ENCODE measurements at regions not wholly inside any gene's neighbourhood (a gene's known extent, or its start where the extent isn't known, plus 50 kb on each side); places are given as distances from the start of the nearest gene placed in this dataset.

DNA sequence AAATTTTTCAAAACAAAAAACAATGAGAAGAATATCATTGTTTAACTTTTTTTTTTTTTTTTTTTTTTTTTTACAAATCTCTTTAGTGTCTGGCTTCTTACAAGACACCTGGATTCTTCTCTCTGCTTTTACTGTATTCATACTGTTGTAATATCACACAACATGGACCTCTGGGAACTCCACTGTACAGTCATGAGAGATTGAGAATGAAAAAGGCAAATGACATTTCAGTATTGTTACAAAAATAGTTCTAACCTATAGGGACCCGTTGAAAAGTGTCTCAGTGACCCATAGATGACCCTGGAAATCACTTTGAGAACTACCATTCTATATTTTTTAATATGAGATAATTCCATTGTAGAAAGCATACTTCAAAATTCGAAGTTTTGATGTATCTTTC, 124.4 kb downstream of the SLIT2 start:
- POLR2A ChIA-PET (ENCODE audit: low non-redundant PET), result no interaction called here
- CTCF ChIA-PET, result no interaction called here
- no peak overlapping the region for H3K27ac ChIP-seq
- no peak for DNase-seq (ENCODE audit: low spot score)
- TF ChIP-seq, protein P1, sequence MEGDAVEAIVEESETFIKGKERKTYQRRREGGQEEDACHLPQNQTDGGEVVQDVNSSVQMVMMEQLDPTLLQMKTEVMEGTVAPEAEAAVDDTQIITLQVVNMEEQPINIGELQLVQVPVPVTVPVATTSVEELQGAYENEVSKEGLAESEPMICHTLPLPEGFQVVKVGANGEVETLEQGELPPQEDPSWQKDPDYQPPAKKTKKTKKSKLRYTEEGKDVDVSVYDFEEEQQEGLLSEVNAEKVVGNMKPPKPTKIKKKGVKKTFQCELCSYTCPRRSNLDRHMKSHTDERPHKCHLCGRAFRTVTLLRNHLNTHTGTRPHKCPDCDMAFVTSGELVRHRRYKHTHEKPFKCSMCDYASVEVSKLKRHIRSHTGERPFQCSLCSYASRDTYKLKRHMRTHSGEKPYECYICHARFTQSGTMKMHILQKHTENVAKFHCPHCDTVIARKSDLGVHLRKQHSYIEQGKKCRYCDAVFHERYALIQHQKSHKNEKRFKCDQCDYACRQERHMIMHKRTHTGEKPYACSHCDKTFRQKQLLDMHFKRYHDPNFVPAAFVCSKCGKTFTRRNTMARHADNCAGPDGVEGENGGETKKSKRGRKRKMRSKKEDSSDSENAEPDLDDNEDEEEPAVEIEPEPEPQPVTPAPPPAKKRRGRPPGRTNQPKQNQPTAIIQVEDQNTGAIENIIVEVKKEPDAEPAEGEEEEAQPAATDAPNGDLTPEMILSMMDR (conservative IDR thresholded peaks at IDR 0.05; ENCODE audit: low read depth), result no peak

DNA sequence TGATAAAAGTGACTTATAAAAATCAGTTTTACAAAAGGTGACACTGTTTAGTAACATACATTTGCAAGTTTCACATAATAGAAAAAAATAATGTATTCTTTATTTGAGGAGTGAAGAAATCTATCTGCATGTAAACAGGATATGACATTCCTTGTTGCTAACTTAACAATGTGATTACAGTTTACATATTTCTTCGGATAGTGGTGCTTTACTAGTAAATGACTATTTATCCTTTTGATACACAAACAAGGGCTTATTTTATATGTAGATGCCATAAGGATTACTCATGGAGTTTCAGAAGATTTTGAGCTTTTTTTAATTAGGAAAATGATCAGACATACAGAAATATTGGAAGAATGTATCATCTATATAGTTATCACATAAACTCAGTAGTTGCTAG, 126.5 kb downstream of the SLIT2 start:
- CTCF ChIA-PET, result no interaction called here
- POLR2A ChIA-PET (ENCODE audit: low non-redundant PET), result no interaction called here
- DNase-seq (ENCODE audit: low spot score), result no peak
- H3K27ac ChIP-seq, result no peak overlapping the region
- TF ChIP-seq, protein P1 (conservative IDR thresholded peaks at IDR 0.05; ENCODE audit: low read depth), result no peak

DNA sequence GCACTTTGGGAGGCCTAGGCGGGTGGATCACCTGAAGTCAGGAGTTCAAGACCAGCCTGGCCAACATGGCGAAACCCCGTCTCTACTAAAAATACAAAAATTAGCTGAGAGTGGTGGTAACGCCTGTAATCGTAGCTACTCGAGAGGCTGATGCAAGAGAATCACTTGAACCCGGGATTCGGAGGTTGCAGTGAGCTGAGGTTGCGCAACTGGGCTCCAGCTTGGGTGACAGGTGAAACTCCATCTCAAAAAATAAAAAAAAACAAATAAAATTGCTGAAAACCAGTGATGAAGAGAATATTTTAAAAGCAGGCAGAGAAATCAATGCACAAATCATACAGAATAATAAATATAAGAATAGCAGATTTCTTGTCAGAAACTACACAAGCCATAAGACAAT, 129.3 kb downstream of the SLIT2 start:
- ChIA-PET POLR2A (ENCODE audit: low non-redundant PET) (no interaction called here), CTCF (no interaction called here)
- TF ChIP-seq, protein P1 (conservative IDR thresholded peaks at IDR 0.05; ENCODE audit: low read depth), result no peak
- DNase-seq (ENCODE audit: low spot score), result no peak
- no peak overlapping the region for H3K27ac ChIP-seq

DNA sequence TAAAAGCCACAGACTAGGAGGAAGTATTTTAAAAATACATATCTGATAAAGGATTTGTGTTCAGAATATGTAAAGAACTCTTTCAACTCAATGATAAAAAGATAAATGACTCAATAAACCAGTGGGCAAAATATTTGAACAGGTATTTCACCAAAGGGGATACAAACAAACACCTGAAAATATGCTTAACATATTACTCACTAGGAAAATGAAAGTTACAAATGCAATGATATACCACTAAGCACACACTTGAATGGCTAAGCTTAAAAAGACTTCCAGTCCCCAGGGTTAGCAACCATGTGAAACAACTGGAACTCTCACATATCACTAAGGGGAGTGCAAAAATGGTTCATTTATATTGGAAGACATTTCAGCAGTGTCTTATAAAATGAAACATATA, 131.6 kb downstream of the SLIT2 start:
- TF ChIP-seq, protein P1 (conservative IDR thresholded peaks at IDR 0.05; ENCODE audit: low read depth), result no peak
- ChIA-PET CTCF (interaction anchor here (0.6 kb wide), 1 partner anchor 11 kb away, joined by 7 read pairs; no protein-coding TSS in a partner anchor), POLR2A (ENCODE audit: low non-redundant PET) (no interaction called here)
- no peak for DNase-seq (ENCODE audit: low spot score)
- H3K27ac ChIP-seq, result no peak overlapping the region

DNA sequence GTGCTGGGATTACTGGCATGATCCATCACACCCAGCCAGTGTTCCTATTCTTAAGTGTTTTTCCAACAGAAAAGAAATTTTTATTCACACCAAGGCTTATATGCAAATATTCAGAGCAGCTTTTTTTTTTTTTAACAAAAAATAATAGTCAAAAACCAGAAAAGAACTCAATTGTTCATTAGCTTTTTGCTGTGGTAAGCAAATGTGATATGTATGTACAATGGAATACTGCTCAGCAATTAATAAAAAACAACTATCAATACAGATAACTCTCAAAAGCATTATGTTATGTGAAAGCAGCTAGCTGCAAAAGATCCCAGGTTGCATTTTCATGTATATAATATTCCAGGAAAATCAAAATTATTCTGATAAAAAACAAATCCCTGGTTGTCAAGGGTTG, 132.3 kb downstream of the SLIT2 start:
- TF ChIP-seq, protein P1 (conservative IDR thresholded peaks at IDR 0.05; ENCODE audit: low read depth), result no peak
- POLR2A ChIA-PET (ENCODE audit: low non-redundant PET), result no interaction called here
- CTCF ChIA-PET, result interaction anchor here (0.6 kb wide), 1 partner anchor 10 kb away, joined by 7 read pairs; no protein-coding TSS in a partner anchor
- DNase-seq (ENCODE audit: low spot score), result no peak
- H3K27ac ChIP-seq, result no peak overlapping the region

DNA sequence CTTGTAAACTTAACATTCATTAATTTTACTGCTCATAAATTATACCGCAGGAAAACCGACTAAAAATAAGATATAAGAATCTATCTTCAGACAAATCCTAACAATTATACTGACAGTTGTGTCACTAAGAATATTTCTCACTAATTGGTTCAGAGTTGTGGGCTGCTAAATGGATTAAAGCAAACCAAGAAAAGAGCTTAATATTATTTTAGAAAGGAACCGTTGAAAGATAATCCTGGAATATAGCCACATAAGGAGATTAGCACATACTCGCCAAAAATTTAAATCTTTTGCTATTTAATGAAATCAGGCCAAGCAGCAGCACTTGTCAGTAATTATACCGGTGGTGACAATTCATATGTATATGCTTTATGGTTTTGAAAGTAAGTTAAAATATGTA, 132.8 kb downstream of the SLIT2 start:
- POLR2A ChIA-PET (ENCODE audit: low non-redundant PET), result no interaction called here
- TF ChIP-seq, protein P1 (conservative IDR thresholded peaks at IDR 0.05; ENCODE audit: low read depth), result no peak
- CTCF ChIA-PET, result no interaction called here
- no peak for DNase-seq (ENCODE audit: low spot score)
- no peak overlapping the region for H3K27ac ChIP-seq

Data from RWPE1 (cell line).